BE2C (cell line): ENCODE measurements at regions not wholly inside any gene's neighbourhood (a gene's known extent, or its start where the extent isn't known, plus 50 kb on each side); places are given as distances from the start of the nearest gene placed in this dataset.
"Not testable (repeated sequence)": the region's sequence is repeated elsewhere in the genome, so short reads cannot be mapped to it uniquely, and the experiment has no call there.

ENCODE experiments used
- DNase-seq: peaks from one replicate; pipeline ENCODE4 v3.0.0-alpha.2; 2020
- H3K27me3 ChIP-seq: fragments of 250-450 bp; sonication (Bioruptor Pico); 2 replicates; pipeline ENCODE4 v1.5.1; 2020; ENCODE audit warnings: mild to moderate bottlenecking
- H3K36me3 ChIP-seq: fragments of 250-450 bp; sonication (Bioruptor Pico); 2 replicates; pipeline ENCODE4 v1.5.1; 2020; ENCODE audit warnings: mild to moderate bottlenecking
- H3K4me1 ChIP-seq: fragments of 250-450 bp; sonication (Bioruptor Pico); 2 replicates; pipeline ENCODE4 v1.5.1; 2020
- H3K4me3 ChIP-seq: 2 replicates; pipeline ENCODE4 v1.5.1; 2011; ENCODE audit warnings: low read depth, low read length
- H3K9me3 ChIP-seq: fragments of 250-450 bp; sonication (Bioruptor Pico); 2 replicates; pipeline ENCODE4 v1.5.1; 2020
- TF ChIP-seq, protein P1 (sequence below): IDR thresholded peaks from 2 replicates; pipeline ENCODE4 v1.5.1; 2012; ENCODE audit warnings: mild to moderate bottlenecking, low read depth, low read length

DNA sequence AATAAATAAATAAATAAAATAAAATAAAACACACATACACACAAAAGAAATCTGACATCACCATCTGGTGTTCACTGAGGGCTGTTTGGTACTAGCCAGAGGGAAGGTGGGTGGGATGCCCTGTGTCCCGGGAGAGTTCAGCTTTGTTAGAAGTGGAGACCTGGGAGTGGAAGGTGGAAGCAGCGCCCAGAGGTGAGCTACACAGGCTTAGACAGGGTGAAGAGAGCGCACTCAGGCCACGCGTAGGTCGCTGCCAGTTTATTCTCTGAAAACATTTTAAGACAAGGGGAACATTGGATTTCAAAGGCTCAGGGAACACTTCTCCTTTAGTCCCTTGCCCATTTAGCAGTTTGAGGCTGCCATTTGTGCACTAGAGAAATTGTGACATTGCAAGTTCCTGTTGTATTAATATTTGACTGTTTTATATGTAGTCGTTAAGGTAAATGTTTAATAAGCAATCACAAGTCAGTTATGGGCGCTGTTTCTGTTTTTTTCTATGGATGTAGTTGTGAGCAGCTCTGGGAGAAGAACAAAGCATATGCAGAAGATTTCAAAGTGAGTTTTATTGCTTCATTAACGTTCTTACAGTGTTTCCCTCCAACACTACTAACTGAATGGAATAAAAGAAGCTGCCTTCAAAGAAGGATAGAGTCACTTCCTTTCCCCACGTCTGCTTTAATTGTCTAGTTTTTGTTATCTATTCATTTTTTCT, 405.5 kb upstream of the NR3C2 start:
- Histone ChIP-seq H3K27me3 (peaks cover 21% of the 10 kb centered on the region), H3K36me3 (no peaks in the 10 kb centered on the region), H3K9me3 (no peaks in the 10 kb centered on the region), H3K4me1 (no peaks in the 10 kb centered on the region), H3K4me3 (no peak overlapping the region)
- TF ChIP-seq, protein P1, sequence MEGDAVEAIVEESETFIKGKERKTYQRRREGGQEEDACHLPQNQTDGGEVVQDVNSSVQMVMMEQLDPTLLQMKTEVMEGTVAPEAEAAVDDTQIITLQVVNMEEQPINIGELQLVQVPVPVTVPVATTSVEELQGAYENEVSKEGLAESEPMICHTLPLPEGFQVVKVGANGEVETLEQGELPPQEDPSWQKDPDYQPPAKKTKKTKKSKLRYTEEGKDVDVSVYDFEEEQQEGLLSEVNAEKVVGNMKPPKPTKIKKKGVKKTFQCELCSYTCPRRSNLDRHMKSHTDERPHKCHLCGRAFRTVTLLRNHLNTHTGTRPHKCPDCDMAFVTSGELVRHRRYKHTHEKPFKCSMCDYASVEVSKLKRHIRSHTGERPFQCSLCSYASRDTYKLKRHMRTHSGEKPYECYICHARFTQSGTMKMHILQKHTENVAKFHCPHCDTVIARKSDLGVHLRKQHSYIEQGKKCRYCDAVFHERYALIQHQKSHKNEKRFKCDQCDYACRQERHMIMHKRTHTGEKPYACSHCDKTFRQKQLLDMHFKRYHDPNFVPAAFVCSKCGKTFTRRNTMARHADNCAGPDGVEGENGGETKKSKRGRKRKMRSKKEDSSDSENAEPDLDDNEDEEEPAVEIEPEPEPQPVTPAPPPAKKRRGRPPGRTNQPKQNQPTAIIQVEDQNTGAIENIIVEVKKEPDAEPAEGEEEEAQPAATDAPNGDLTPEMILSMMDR = no peak
- DNase-seq = no peak

DNA sequence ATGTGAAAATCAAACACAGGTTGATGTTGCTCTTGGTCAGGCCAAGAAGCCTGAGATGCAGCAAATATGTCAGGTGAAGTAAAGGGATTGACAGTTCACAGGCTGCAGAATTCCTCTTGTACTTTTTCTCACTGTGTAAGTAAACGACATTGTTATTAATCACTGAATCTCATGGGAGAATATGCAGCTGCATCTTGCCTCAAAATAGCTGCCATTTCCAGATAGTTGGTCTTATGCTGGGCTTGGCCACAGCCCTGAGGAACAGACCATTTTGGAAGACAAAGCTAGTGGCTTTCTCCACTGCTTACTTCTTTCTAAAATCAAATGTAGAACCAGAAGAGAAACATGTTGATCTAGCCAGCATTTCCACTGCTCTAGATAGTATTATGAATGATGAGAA, 403.4 kb upstream of the NR3C2 start:
- no peaks in the 10 kb centered on the region for H3K36me3 ChIP-seq
- no peaks in the 10 kb centered on the region for H3K4me1 ChIP-seq
- peaks cover 35% of the 10 kb centered on the region for H3K27me3 ChIP-seq
- DNase-seq = no peak
- TF ChIP-seq, protein P1 = no peak
- H3K4me3 ChIP-seq = no peak overlapping the region
- no peaks in the 10 kb centered on the region for H3K9me3 ChIP-seq

DNA sequence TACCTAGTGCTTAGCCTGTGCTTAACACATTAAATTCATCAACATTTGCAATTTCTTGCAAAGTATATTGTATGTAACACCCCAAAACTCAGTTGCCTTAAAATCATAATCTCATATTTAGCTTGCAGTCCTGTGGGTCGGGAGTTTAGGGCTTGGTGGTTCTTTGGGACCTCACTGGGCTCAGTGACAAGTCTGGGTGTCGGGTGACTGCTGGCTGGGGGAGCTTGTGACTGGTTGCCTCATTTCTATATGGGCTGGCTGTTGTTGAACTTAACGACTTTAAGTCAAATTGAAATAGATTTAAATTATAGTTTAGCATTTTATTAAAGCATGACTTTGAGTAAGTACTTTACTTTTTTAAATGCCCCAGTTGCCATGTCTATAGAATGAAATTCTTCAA, 401.4 kb upstream of the NR3C2 start:
- peaks cover 33% of the 10 kb centered on the region for H3K27me3 ChIP-seq
- H3K9me3 ChIP-seq = no peaks in the 10 kb centered on the region
- H3K4me3 ChIP-seq = no peak overlapping the region
- TF ChIP-seq, protein P1 = no peak
- H3K36me3 ChIP-seq = no peaks in the 10 kb centered on the region
- DNase-seq = no peak
- H3K4me1 ChIP-seq = no peaks in the 10 kb centered on the region

DNA sequence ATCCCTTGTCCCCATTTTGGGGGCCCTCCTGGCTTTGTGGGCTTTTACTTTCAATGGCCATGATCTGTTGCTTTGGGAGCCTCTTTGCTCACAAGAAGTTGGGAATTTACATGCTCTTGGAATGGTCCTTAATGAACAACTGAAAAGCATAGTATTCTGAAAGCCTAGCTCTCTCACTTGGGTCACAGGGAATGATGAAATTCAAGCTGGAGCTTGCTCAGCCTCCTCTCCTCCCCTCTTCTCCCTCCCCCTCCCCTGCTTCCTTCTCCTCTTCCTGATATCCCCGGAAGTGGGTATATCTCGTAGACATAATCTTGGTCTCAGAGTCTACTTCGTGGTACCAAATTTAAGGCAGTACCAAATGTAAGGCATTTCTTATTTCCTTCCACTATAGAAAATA, 400.6 kb upstream of the NR3C2 start:
- H3K4me1 ChIP-seq = no peaks in the 10 kb centered on the region
- H3K36me3 ChIP-seq = no peaks in the 10 kb centered on the region
- TF ChIP-seq, protein P1 = no peak
- H3K4me3 ChIP-seq = no peak overlapping the region
- no peaks in the 10 kb centered on the region for H3K9me3 ChIP-seq
- H3K27me3 ChIP-seq = peaks cover 36% of the 10 kb centered on the region
- DNase-seq = no peak

DNA sequence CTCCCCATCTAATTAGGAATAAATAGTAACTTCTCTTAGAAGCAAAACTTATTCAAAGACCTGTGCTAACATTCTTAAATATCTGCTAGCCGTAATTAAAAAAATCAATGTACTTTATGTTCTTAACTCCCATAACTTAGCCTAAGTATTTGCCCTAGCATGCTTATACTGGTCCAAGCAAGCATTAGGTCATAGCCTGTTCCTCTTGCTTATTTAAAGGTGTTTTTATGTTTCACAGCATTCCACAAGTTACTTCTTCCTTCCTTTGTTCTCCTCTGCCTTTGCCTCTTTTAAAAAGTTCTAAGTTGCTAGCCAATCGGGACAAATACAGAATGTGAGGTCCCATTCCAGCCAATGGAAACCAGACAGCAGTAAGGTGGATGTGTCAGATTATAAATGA, 395.4 kb upstream of the NR3C2 start:
- H3K36me3 ChIP-seq, H3K4me1 ChIP-seq, DNase-seq, H3K9me3 ChIP-seq, H3K4me3 ChIP-seq: not testable (repeated sequence)
- peaks cover 40% of the 10 kb centered on the region for H3K27me3 ChIP-seq

DNA sequence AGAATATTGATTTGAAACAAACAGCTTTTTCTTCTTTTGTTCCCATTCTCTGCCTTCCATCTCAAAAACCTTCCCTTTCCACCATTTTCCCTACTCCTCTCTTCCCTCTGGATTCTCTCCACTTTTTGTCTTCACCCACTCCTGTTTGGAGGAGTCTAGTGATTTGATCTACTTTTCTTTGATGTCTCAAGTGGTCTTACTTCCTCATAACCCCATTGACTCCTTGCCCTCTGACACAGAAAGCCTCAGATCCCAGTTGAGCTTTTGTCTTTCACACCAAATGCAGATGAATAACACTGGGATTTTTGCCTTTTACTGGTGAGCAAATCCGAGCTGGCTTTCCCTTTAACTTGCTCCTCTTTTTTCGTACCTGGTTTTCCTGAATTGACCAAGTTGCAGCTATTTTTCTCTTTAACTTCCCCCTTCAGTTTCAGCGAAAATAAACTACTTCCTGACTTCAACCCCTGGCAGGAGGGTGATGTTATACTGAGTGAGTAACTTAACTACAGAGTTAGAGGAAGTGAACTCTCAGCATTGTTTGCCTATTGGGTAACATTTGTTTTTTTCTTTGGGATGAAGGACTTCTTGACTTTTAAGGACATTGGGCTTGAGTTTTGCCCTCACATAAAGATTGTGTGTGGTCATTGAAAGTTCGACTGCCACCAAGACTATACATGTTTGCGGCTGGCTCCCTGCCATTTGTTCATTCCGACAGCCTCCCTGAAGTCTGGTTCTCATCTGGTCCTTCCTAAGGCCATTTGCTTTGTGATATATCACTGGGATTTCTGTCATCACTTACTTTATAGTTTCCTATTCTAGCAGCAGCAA, 392.8 kb upstream of the NR3C2 start:
- peaks cover 9% of the 10 kb centered on the region for H3K4me1 ChIP-seq
- H3K9me3 ChIP-seq = no peaks in the 10 kb centered on the region
- TF ChIP-seq, protein P1 = no peak
- peak; percentile 58 for DNase-seq
- H3K27me3 ChIP-seq = peaks cover 27% of the 10 kb centered on the region
- no peaks in the 10 kb centered on the region for H3K36me3 ChIP-seq
- no peak overlapping the region for H3K4me3 ChIP-seq
